ENCODE measurements at regions not wholly inside any gene's neighbourhood (a gene's known extent, or its start where the extent isn't known, plus 50 kb on each side); places are given as distances from the start of the nearest gene placed in this dataset.

- TF ChIP-seq ZFP30 (CRISPR knock-in tag; IDR thresholded peaks at IDR 0.05), result no peak
- TF ChIP-seq RARB (CRISPR knock-in tag; IDR thresholded peaks at IDR 0.05), result no peak
- TF ChIP-seq CSDC2 (CRISPR knock-in tag; IDR thresholded peaks at IDR 0.05), result no peak
- no peak for TF ChIP-seq BACH2 (CRISPR knock-in tag; IDR thresholded peaks at IDR 0.05; ENCODE audit: borderline replicate concordance)
- TF ChIP-seq CSRNP3 (CRISPR knock-in tag; IDR thresholded peaks at IDR 0.05), result no peak
- no peak for TF ChIP-seq PATZ1 (CRISPR knock-in tag; IDR thresholded peaks at IDR 0.05; ENCODE audit: borderline replicate concordance)
- TF ChIP-seq SNAI2 (CRISPR knock-in tag; IDR thresholded peaks at IDR 0.05), result no peak
- no peak for TF ChIP-seq ISL1 (CRISPR knock-in tag; IDR thresholded peaks at IDR 0.05)
- TF ChIP-seq GLIS3 (CRISPR knock-in tag; IDR thresholded peaks at IDR 0.05), result no peak
- TF ChIP-seq TCF4 (CRISPR knock-in tag; IDR thresholded peaks at IDR 0.05; ENCODE audit: borderline replicate concordance), result no peak
- no peak for TF ChIP-seq ESRRG (CRISPR knock-in tag; IDR thresholded peaks at IDR 0.05)
- TF ChIP-seq ZFP3 (CRISPR knock-in tag; IDR thresholded peaks at IDR 0.05), result no peak
- TF ChIP-seq ZNF565 (CRISPR knock-in tag; conservative IDR thresholded peaks at IDR 0.05; ENCODE audit: low read depth), result no peak
These were observed 142.0 kb upstream of the FSCB start for GRCh38 chr14:44649061-44649460.

Data from SK-N-SH treated with all-trans-retinoic acid at 6 μM for 48 hours (cell line).